ENCODE measurements at regions not wholly inside any gene's neighbourhood (a gene's known extent, or its start where the extent isn't known, plus 50 kb on each side); places are given as distances from the start of the nearest gene placed in this dataset.

GRCh38 chr15:66638377-66638776 is 63.7 kb upstream of the SMAD6 start:
- ChIA-PET POLR2A (no interaction called here), CTCF (interaction anchor here (0.6 to 2.6 kb wide), 5 partner anchors 17 to 69 kb away, joined by 3 to 6 read pairs (median 5); no protein-coding TSS in a partner anchor)
- no peak for DNase-seq (ENCODE audit: low spot score)
- no peaks in the 10 kb centered on the region for H3K36me3 Mint-ChIP-seq
- no peak overlapping the region for H3K4me3 Mint-ChIP-seq
- ATAC-seq: no peak
- no peak overlapping the region for H3K27ac Mint-ChIP-seq
- no peaks in the 10 kb centered on the region for H3K9me3 Mint-ChIP-seq
- H3K4me1 Mint-ChIP-seq: peaks cover 20% of the 10 kb centered on the region
- TF ChIP-seq ZBTB43 (CRISPR knock-in tag; IDR thresholded peaks at IDR 0.05) (no peak), CREM (CRISPR knock-in tag; IDR thresholded peaks at IDR 0.05) (no peak), NFYB (CRISPR knock-in tag; conservative IDR thresholded peaks at IDR 0.05; ENCODE audit: low read depth) (no peak), ZBTB21 (CRISPR knock-in tag; IDR thresholded peaks at IDR 0.05; ENCODE audit: borderline replicate concordance) (no peak), PREB (CRISPR knock-in tag; IDR thresholded peaks at IDR 0.05; ENCODE audit: borderline replicate concordance) (no peak), ATF3 (CRISPR knock-in tag; conservative IDR thresholded peaks at IDR 0.05) (no peak), OVOL2 (CRISPR knock-in tag; IDR thresholded peaks at IDR 0.05; ENCODE audit: borderline replicate concordance) (no peak), MYBL2 (CRISPR knock-in tag; IDR thresholded peaks at IDR 0.05) (no peak), ZNF512 (CRISPR knock-in tag; IDR thresholded peaks at IDR 0.05; ENCODE audit: borderline replicate concordance) (no peak), ETV6 (CRISPR knock-in tag; IDR thresholded peaks at IDR 0.05) (no peak), PRDM15 (CRISPR knock-in tag; IDR thresholded peaks at IDR 0.05) (no peak), MXD4 (CRISPR knock-in tag; IDR thresholded peaks at IDR 0.05; ENCODE audit: borderline replicate concordance) (no peak), TCF7 (CRISPR knock-in tag; IDR thresholded peaks at IDR 0.05; ENCODE audit: low read depth) (no peak)
- H3K27me3 Mint-ChIP-seq (ENCODE audit: low read depth): no peaks in the 10 kb centered on the region

- DNase-seq (ENCODE audit: low spot score) (no peak), ATAC-seq (no peak)
- no peaks in the 10 kb centered on the region for H3K27me3 Mint-ChIP-seq (ENCODE audit: low read depth)
- H3K27ac Mint-ChIP-seq: no peak overlapping the region
- ChIA-PET CTCF (no interaction called here), POLR2A (no interaction called here)
- TF ChIP-seq ATF3 (CRISPR knock-in tag; conservative IDR thresholded peaks at IDR 0.05) (no peak), ATF1 (CRISPR knock-in tag; IDR thresholded peaks at IDR 0.05) (no peak)
- H3K4me1 Mint-ChIP-seq: no peaks in the 10 kb centered on the region; the same call in none of the 2 replicates
- H3K4me3 Mint-ChIP-seq: no peak overlapping the region
- H3K9me3 Mint-ChIP-seq: no peaks in the 10 kb centered on the region
- no peaks in the 10 kb centered on the region for H3K36me3 Mint-ChIP-seq
These were observed 60.3 kb upstream of the SMAD6 start for GRCh38 chr15:66641485-66642315.

All from WTC11 (cell line).